Panc1 (cell line): ENCODE measurements at regions not wholly inside any gene's neighbourhood (a gene's known extent, or its start where the extent isn't known, plus 50 kb on each side); places are given as distances from the start of the nearest gene placed in this dataset.

Source experiments
- ATAC-seq: fragments of 200-7000 bp; cut with Tn5 transposase; 2 replicates; pipeline ENCODE4 v1.9.1; 2020; ENCODE audit warnings: mild to moderate bottlenecking, moderate library complexity
- BruUV-seq: library from RNA; stranded (reverse); fragments of 400-500 nt; replicated peaks from 2 replicates; lab custom pipeline; 2021; lab: Mats Ljungman, UMichigan
- CTCF ChIA-PET: fragments of 300-600 bp; sonication (Branson Sonifier 250); formaldehyde crosslinking; loops from one replicate; lab custom pipeline; 2022; ENCODE audit warnings: antibody characterized with exemption; lab: Charles Lee
- POLR2A ChIA-PET: fragments of 300-600 bp; sonication (Branson Sonifier 250); formaldehyde crosslinking; loops from one replicate; lab custom pipeline; 2022; ENCODE audit warnings: antibody characterized with exemption; lab: Charles Lee
- DNase-seq: peaks from one replicate; pipeline ENCODE4 v3.0.0-alpha.2; 2010; ENCODE audit warnings: low read depth, low spot score
- H3K27ac ChIP-seq: 2 replicates; pipeline ENCODE4 v1.5.1; 2011; ENCODE audit warnings: mild to moderate bottlenecking, low read length, inconsistent platforms
- H3K27me3 ChIP-seq: fragments of 200-500 bp; sonication (Bioruptor generic); 2 replicates; pipeline ENCODE4 v1.6.0; 2014; ENCODE audit warnings: low read length, inconsistent platforms; ENCODE audit not compliant: control insufficient read depth, insufficient read depth
- H3K36me3 ChIP-seq: fragments of 200-500 bp; sonication (Bioruptor generic); 2 replicates; pipeline ENCODE4 v1.5.1; 2014; ENCODE audit warnings: inconsistent platforms, mild to moderate bottlenecking, low read length, moderate library complexity; ENCODE audit not compliant: control insufficient read depth, insufficient read depth
- H3K4me1 ChIP-seq: 2 replicates; pipeline ENCODE4 v1.5.1; 2011; ENCODE audit warnings: inconsistent platforms, mild to moderate bottlenecking, low read length, moderate library complexity; ENCODE audit not compliant: control insufficient read depth, insufficient read depth
- H3K4me3 ChIP-seq, 2 experiments: 2 replicates each; pipeline ENCODE4 v1.5.1; 2011 to 2012; ENCODE audit warnings: low read depth in 2 of 2, low read length in 2 of 2, mild to moderate bottlenecking in 2 of 2, inconsistent platforms in 1 of 2, moderate library complexity in 1 of 2
- H3K9me3 ChIP-seq: fragments of 200-500 bp; sonication (Bioruptor generic); 2 replicates; pipeline ENCODE4 v1.5.1; 2014; ENCODE audit warnings: low read depth, mild to moderate bottlenecking, inconsistent platforms, low read length, moderate library complexity; ENCODE audit not compliant: control insufficient read depth, insufficient read depth
- CTCF ChIP-seq: fragments of 450-650 bp; IDR thresholded peaks from 2 replicates; pipeline ENCODE4 v1.5.1; 2017; ENCODE audit warnings: mild to moderate bottlenecking
- POLR2AphosphoS5 ChIP-seq: IDR thresholded peaks from 2 replicates; pipeline ENCODE4 v1.6.1; 2012; ENCODE audit warnings: mild to moderate bottlenecking, low read depth, low read length, moderate library complexity
- REST ChIP-seq, 2 experiments: IDR thresholded peaks; 2 replicates each; pipeline ENCODE4 v1.6.1; 2011 to 2012; ENCODE audit warnings: low read depth in 2 of 2, control low read depth in 1 of 2, low read length in 1 of 2, mild to moderate bottlenecking in 1 of 2, moderate library complexity in 1 of 2; ENCODE audit not compliant: insufficient read depth in 1 of 2
- SIN3A ChIP-seq: IDR thresholded peaks from 2 replicates; pipeline ENCODE4 v1.6.1; 2012; ENCODE audit warnings: low read depth, mild to moderate bottlenecking, low read length, moderate library complexity, borderline replicate concordance; ENCODE audit not compliant: insufficient read depth
- TCF7L2 ChIP-seq: IDR thresholded peaks from 2 replicates; pipeline ENCODE4 v1.6.1; 2011; ENCODE audit warnings: mild to moderate bottlenecking, low read depth, low read length, inconsistent platforms
- in situ Hi-C: cut with HindIII; loops from 2 replicates; pipeline ENCODE4 v1.10.0; 2016; ENCODE audit warnings: low sequenced_read_pairs, low pct_unique_long_range_greater_than_20kb
- intact Hi-C: fragments of 100-400 bp; cut with micrococcal nuclease; formaldehyde crosslinking; loops from one replicate; pipeline ENCODE4 v1.10.0; 2022; ENCODE audit not compliant: unreplicated experiment

- ChIA-PET CTCF (no interaction called here), POLR2A (no interaction called here)
- in situ Hi-C loops, result no loop called here
- DNase-seq (no peak), ATAC-seq (no peak)
- no peaks in the 10 kb centered on the region for H3K36me3 ChIP-seq
- no peak overlapping the region for H3K4me3 ChIP-seq
- no peaks in the 10 kb centered on the region for H3K9me3 ChIP-seq
- no peak for TF ChIP-seq SIN3A
- TF ChIP-seq POLR2AphosphoS5, result no peak
- no peak for TF ChIP-seq TCF7L2
- H3K27me3 ChIP-seq, result peaks cover 3% of the 10 kb centered on the region; the same call in 1 of the 2 replicates
- no peak overlapping the region for H3K27ac ChIP-seq
- intact Hi-C loops, result no loop called here
- BruUV-seq, result no TSS peak
- no peaks in the 10 kb centered on the region for H3K4me1 ChIP-seq
These were observed 416.6 kb downstream of the RPS24 start for GRCh38 chr10:78450239-78450638.

- ATAC-seq, result no peak
- in situ Hi-C loops, result no loop called here
- intact Hi-C loops, result no loop called here
- Histone ChIP-seq H3K27ac (no peak overlapping the region), H3K27me3 (peaks cover 3% of the 10 kb centered on the region; the same call in 1 of the 2 replicates), H3K36me3 (no peaks in the 10 kb centered on the region), H3K4me1 (0 out of 2 replicates have a peak, but pooled peaks cover 4% of the 10 kb centered on the region), H3K9me3 (no peaks in the 10 kb centered on the region), H3K4me3 (no peak overlapping the region)
- ChIA-PET CTCF (no interaction called here), POLR2A (no interaction called here)
- BruUV-seq, result no TSS peak
- no peak for DNase-seq
- no peak for TF ChIP-seq TCF7L2
- TF ChIP-seq CTCF, result no peak
- no peak for TF ChIP-seq POLR2AphosphoS5
- TF ChIP-seq REST (IDR thresholded peaks at IDR 0.05; ENCODE audit: insufficient read depth in 1 of 2, low read depth in 2 of 2, low read length in 1 of 2), result no peak
- no peak for TF ChIP-seq SIN3A
These were observed 417.3 kb downstream of the RPS24 start for GRCh38 chr10:78450807-78451485.

- Histone ChIP-seq H3K4me3 (no peak overlapping the region), H3K9me3 (no peaks in the 10 kb centered on the region), H3K27ac (no peak overlapping the region), H3K36me3 (no peaks in the 10 kb centered on the region), H3K4me1 (0 out of 2 replicates have a peak, but pooled peaks cover 5% of the 10 kb centered on the region), H3K27me3 (peaks cover 3% of the 10 kb centered on the region; the same call in 1 of the 2 replicates)
- TF ChIP-seq CTCF (no peak), TCF7L2 (no peak)
- no TSS peak for BruUV-seq
- in situ Hi-C loops (no loop called here), intact Hi-C loops (no loop called here)
- CTCF ChIA-PET, result no interaction called here
- ATAC-seq (no peak), DNase-seq (no peak)
- POLR2A ChIA-PET, result no interaction called here
These were observed 417.9 kb downstream of the RPS24 start for GRCh38 chr10:78451592-78451991.
